ENCODE measurements at regions not wholly inside any gene's neighbourhood (a gene's known extent, or its start where the extent isn't known, plus 50 kb on each side); places are given as distances from the start of the nearest gene placed in this dataset.

GRCh38 chr1:40914927-40915569 lies 52.9 kb upstream of the CITED4 start:
- no peak for TF ChIP-seq CTCF (IDR thresholded peaks at IDR 0.05; ENCODE audit: low read depth, low read length)
- H3K4me3 ChIP-seq (ENCODE audit: low read depth, low read length): no peak overlapping the region
- DNase-seq (ENCODE audit: low read depth, low spot score): no peak
- H3K27ac ChIP-seq (ENCODE audit: low read depth, low read length): no peak overlapping the region
- no peaks in the 10 kb centered on the region for H3K27me3 ChIP-seq (ENCODE audit: control insufficient read depth, insufficient read depth, low read length)
- POLR2A ChIA-PET: no interaction called here
- CTCF ChIA-PET: no interaction called here
- H3K9me3 ChIP-seq (ENCODE audit: control insufficient read depth, insufficient read depth, low read length): no peaks in the 10 kb centered on the region; the same call in 1 of the 2 replicates

GRCh38 chr1:40915581-40915980 lies 53.4 kb upstream of the CITED4 start:
- Histone ChIP-seq H3K27me3 (ENCODE audit: control insufficient read depth, insufficient read depth, low read length) (no peaks in the 10 kb centered on the region), H3K4me3 (ENCODE audit: low read depth, low read length) (no peak overlapping the region), H3K27ac (ENCODE audit: low read depth, low read length) (no peak overlapping the region), H3K9me3 (ENCODE audit: control insufficient read depth, insufficient read depth, low read length) (no peaks in the 10 kb centered on the region; the same call in 1 of the 2 replicates)
- TF ChIP-seq CTCF (IDR thresholded peaks at IDR 0.05; ENCODE audit: low read depth, low read length): no peak
- ChIA-PET CTCF (no interaction called here), POLR2A (no interaction called here)
- DNase-seq (ENCODE audit: low read depth, low spot score): no peak

GRCh38 chr1:40917995-40918711 lies 56.0 kb upstream of the CITED4 start:
- H3K9me3 ChIP-seq (ENCODE audit: control insufficient read depth, insufficient read depth, low read length): no peaks in the 10 kb centered on the region; the same call in 1 of the 2 replicates
- no peak for DNase-seq (ENCODE audit: low read depth, low spot score)
- peaks cover 2% of the 10 kb centered on the region for H3K27me3 ChIP-seq (ENCODE audit: control insufficient read depth, insufficient read depth, low read length)
- POLR2A ChIA-PET: no interaction called here
- no peak overlapping the region for H3K4me3 ChIP-seq (ENCODE audit: low read depth, low read length)
- no peak overlapping the region for H3K27ac ChIP-seq (ENCODE audit: low read depth, low read length)
- CTCF ChIA-PET: no interaction called here
- no peak for TF ChIP-seq CTCF (IDR thresholded peaks at IDR 0.05; ENCODE audit: low read depth, low read length)

GRCh38 chr1:40919475-40920011 lies 57.4 kb upstream of the CITED4 start:
- no peak overlapping the region for H3K4me3 ChIP-seq (ENCODE audit: low read depth, low read length)
- no peaks in the 10 kb centered on the region; the same call in 1 of the 2 replicates for H3K9me3 ChIP-seq (ENCODE audit: control insufficient read depth, insufficient read depth, low read length)
- peaks cover 6% of the 10 kb centered on the region for H3K27me3 ChIP-seq (ENCODE audit: control insufficient read depth, insufficient read depth, low read length)
- no peak overlapping the region for H3K27ac ChIP-seq (ENCODE audit: low read depth, low read length)
- POLR2A ChIA-PET: no interaction called here
- no peak for DNase-seq (ENCODE audit: low read depth, low spot score)
- CTCF ChIA-PET: no interaction called here
- TF ChIP-seq CTCF (IDR thresholded peaks at IDR 0.05; ENCODE audit: low read depth, low read length): no peak

GRCh38 chr1:40921522-40921921 lies 58.0 kb upstream of the CTPS1 start:
- no peak for DNase-seq (ENCODE audit: low read depth, low spot score)
- TF ChIP-seq CTCF (IDR thresholded peaks at IDR 0.05; ENCODE audit: low read depth, low read length): no peak
- Histone ChIP-seq H3K4me3 (ENCODE audit: low read depth, low read length) (no peak overlapping the region), H3K9me3 (ENCODE audit: control insufficient read depth, insufficient read depth, low read length) (no peaks in the 10 kb centered on the region; the same call in 1 of the 2 replicates), H3K27me3 (ENCODE audit: control insufficient read depth, insufficient read depth, low read length) (peaks cover 6% of the 10 kb centered on the region), H3K27ac (ENCODE audit: low read depth, low read length) (no peak overlapping the region)
- ChIA-PET CTCF (interaction anchor here (1.2 kb wide), 1 partner anchor 28 kb away, joined by 5 read pairs; no protein-coding TSS in a partner anchor), POLR2A (no interaction called here)

All from AG04450 (cell line).